ENCODE measurements at regions not wholly inside any gene's neighbourhood (a gene's known extent, or its start where the extent isn't known, plus 50 kb on each side); places are given as distances from the start of the nearest gene placed in this dataset.

- TF ChIP-seq CTCF (IDR thresholded peaks at IDR 0.05; ENCODE audit: unreplicated experiment): no peak
- no peak overlapping the region for H3K27ac Mint-ChIP-seq
- DNase-seq (ENCODE audit: low spot score in 2 of 2, unreplicated experiment in 2 of 2): no peak
Measured at GRCh38 chr5:2696156-2696807, 55.2 kb downstream of the IRX2 start.

GRCh38 chr5:2695200-2695891, 56.1 kb downstream of the IRX2 start:
- H3K27me3 Mint-ChIP-seq (ENCODE audit: low read depth): peaks cover 7% of the 10 kb centered on the region
- TF ChIP-seq CTCF (IDR thresholded peaks at IDR 0.05; ENCODE audit: unreplicated experiment): no peak
- H3K9me3 Mint-ChIP-seq: peaks cover 22% of the 10 kb centered on the region
- no peak overlapping the region for H3K4me3 Mint-ChIP-seq
- no peak for DNase-seq (ENCODE audit: low spot score in 2 of 2, unreplicated experiment in 2 of 2)
- no peak overlapping the region for H3K27ac Mint-ChIP-seq
- no peaks in the 10 kb centered on the region for H3K36me3 Mint-ChIP-seq
- no peaks in the 10 kb centered on the region for H3K4me1 Mint-ChIP-seq

More at GRCh38 chr5:2696156-2696807, 55.2 kb downstream of the IRX2 start:
- Mint-ChIP-seq H3K4me3 (no peak overlapping the region), H3K27me3 (ENCODE audit: low read depth) (peaks cover 8% of the 10 kb centered on the region), H3K4me1 (no peaks in the 10 kb centered on the region), H3K9me3 (peaks cover 19% of the 10 kb centered on the region), H3K36me3 (no peaks in the 10 kb centered on the region)

GRCh38 chr5:2691530-2691929, 59.9 kb downstream of the IRX2 start:
- H3K36me3 Mint-ChIP-seq: no peaks in the 10 kb centered on the region
- peaks cover 17% of the 10 kb centered on the region for H3K27me3 Mint-ChIP-seq (ENCODE audit: low read depth)
- H3K4me1 Mint-ChIP-seq: peaks cover under 1% of the 10 kb centered on the region
- no peak overlapping the region for H3K4me3 Mint-ChIP-seq
- TF ChIP-seq CTCF (IDR thresholded peaks at IDR 0.05; ENCODE audit: unreplicated experiment): no peak
- H3K9me3 Mint-ChIP-seq: peaks cover 22% of the 10 kb centered on the region
- H3K27ac Mint-ChIP-seq: no peak overlapping the region
- no peak for DNase-seq (ENCODE audit: low spot score in 2 of 2, unreplicated experiment in 2 of 2)

GRCh38 chr5:2690293-2690692, 61.2 kb downstream of the IRX2 start:
- Mint-ChIP-seq H3K27me3 (ENCODE audit: low read depth) (peaks cover 28% of the 10 kb centered on the region), H3K36me3 (no peaks in the 10 kb centered on the region), H3K9me3 (peaks cover 22% of the 10 kb centered on the region), H3K4me1 (peaks cover 5% of the 10 kb centered on the region), H3K4me3 (no peak overlapping the region), H3K27ac (no peak overlapping the region)
- no peak for DNase-seq (ENCODE audit: low spot score in 2 of 2, unreplicated experiment in 2 of 2)
- TF ChIP-seq CTCF (IDR thresholded peaks at IDR 0.05; ENCODE audit: unreplicated experiment): no peak

GRCh38 chr5:2688586-2688985, 62.9 kb downstream of the IRX2 start:
- peaks cover 44% of the 10 kb centered on the region for H3K27me3 Mint-ChIP-seq (ENCODE audit: low read depth)

More at GRCh38 chr5:2688586-2688985, 62.9 kb downstream of the IRX2 start:
- Mint-ChIP-seq H3K36me3 (no peaks in the 10 kb centered on the region), H3K9me3 (peaks cover 16% of the 10 kb centered on the region), H3K4me3 (no peak overlapping the region), H3K4me1 (peaks cover 5% of the 10 kb centered on the region), H3K27ac (no peak overlapping the region)
- no peak for TF ChIP-seq CTCF (IDR thresholded peaks at IDR 0.05; ENCODE audit: unreplicated experiment)
- DNase-seq (ENCODE audit: low spot score in 2 of 2, unreplicated experiment in 2 of 2): no peak
